H7 (cell line): ENCODE measurements at regions not wholly inside any gene's neighbourhood (a gene's known extent, or its start where the extent isn't known, plus 50 kb on each side); places are given as distances from the start of the nearest gene placed in this dataset.
A peak's percentile ranks its signal among the peaks of the same experiment; 100 is the strongest.

Source experiments
- DNase-seq: peaks from one replicate; pipeline ENCODE4 v3.0.0; 2012
- H3K27me3 ChIP-seq: 2 replicates; pipeline ENCODE4 v1.6.0; 2011; ENCODE audit warnings: mild to moderate bottlenecking, low read length; ENCODE audit not compliant: control insufficient read depth, insufficient read depth
- H3K36me3 ChIP-seq: replicated peaks from 2 replicates; pipeline ENCODE4 v1.5.1; 2011; ENCODE audit warnings: low read length; ENCODE audit not compliant: control insufficient read depth, insufficient read depth
- H3K4me3 ChIP-seq: 2 replicates; pipeline ENCODE4 v1.5.1; 2011; ENCODE audit warnings: low read depth, mild to moderate bottlenecking, control low read depth, low read length, moderate library complexity; ENCODE audit not compliant: insufficient read depth

DNA sequence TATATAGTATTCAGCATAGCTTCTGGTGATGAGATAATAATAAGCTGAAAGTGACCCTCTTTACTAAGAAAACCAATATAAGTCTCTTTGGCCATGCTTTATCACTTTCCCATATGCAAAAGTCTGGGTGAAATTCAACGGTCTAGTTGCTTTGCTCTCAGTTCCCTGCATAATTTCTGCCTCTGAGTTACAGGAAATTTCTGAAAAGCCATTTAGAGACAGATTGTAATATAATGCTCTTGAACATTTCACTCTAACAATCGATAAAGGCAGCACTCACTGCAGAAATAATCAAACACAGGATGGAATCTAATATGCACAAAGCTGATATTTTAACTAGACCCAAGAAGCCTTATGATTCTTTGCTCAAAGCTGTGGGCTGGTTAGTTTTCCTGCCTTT lies 100.1 kb upstream of the LIFR start:
- H3K27me3 ChIP-seq, result no peaks in the 10 kb centered on the region
- no peak for DNase-seq
- H3K4me3 ChIP-seq, result no peak overlapping the region
- no peaks in the 10 kb centered on the region for H3K36me3 ChIP-seq

DNA sequence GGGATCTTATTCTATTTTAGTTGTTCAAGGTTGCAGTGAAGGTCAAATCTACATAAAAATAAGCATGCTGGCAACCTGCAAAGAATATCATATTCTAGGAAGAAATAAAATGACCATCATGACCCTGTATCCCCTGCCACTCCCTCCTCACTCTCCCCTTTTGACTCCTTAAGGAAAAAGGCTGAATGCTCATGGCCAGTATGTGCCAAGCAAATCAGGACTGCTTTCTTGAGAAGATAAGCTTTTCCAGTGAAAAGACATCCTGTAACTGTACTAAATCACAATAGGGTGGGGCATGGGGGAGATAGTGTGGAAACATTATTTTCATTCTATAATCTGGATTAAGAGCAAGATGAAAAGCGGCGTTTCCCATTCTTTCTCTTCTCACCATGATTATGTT lies 100.6 kb upstream of the LIFR start:
- H3K27me3 ChIP-seq, result no peaks in the 10 kb centered on the region
- no peak for DNase-seq
- no peak overlapping the region for H3K4me3 ChIP-seq
- H3K36me3 ChIP-seq, result no peaks in the 10 kb centered on the region

DNA sequence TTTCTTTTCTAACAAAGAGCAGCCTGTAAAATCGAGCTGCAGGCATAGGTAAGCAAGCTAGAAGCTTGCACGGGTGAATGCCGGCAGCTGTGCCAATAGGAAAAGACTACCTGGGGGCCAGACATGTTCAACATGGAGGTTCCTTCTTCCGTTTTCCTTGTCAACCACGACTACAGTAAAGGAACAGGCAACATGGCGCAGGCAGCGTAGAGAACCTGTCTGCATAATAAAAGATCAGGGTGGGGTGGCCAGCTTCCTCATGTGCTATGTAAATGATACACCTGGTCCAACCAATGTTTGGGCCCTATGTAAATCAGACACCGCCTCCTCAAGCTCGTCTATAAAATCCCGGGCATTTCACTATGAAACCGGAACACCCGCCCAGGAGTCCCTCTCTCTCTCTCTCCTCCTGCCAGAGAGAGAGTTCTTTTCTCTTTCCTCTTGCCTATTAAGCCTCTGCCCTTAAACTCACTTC lies 103.8 kb upstream of the LIFR start:
- peak; percentile 40 for DNase-seq
- Histone ChIP-seq H3K36me3 (no peaks in the 10 kb centered on the region), H3K27me3 (no peaks in the 10 kb centered on the region), H3K4me3 (peak overlapping the region; percentile 12; the same call in 1 of the 2 replicates)

DNA sequence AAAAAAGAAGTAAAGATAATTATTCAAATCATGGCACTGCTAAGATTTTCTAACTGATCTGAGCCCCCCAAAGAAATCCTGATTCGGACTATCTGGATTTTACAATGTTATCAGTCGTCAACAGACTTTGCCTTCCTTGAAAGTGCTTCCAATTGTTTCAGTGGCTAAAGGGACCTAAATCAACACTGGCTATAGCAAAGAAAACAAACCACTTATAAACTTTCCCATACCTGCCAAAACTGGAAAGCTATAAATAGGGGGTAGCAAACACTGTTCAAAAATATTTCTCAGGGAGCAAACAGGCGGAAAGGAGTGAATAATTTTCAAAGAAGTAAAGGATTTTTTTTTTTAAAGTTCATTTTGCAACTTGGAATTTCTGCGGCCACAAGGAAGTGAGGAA lies 105.6 kb upstream of the LIFR start:
- Histone ChIP-seq H3K4me3 (no peak overlapping the region), H3K36me3 (no peaks in the 10 kb centered on the region), H3K27me3 (no peaks in the 10 kb centered on the region)
- no peak for DNase-seq

- DNase-seq, result no peak
- H3K4me3 ChIP-seq, result no peak overlapping the region
- no peaks in the 10 kb centered on the region for H3K36me3 ChIP-seq
- no peaks in the 10 kb centered on the region for H3K27me3 ChIP-seq
Observed at GRCh38 chr5:38663249-38663648, 106.8 kb upstream of the LIFR start.

DNA sequence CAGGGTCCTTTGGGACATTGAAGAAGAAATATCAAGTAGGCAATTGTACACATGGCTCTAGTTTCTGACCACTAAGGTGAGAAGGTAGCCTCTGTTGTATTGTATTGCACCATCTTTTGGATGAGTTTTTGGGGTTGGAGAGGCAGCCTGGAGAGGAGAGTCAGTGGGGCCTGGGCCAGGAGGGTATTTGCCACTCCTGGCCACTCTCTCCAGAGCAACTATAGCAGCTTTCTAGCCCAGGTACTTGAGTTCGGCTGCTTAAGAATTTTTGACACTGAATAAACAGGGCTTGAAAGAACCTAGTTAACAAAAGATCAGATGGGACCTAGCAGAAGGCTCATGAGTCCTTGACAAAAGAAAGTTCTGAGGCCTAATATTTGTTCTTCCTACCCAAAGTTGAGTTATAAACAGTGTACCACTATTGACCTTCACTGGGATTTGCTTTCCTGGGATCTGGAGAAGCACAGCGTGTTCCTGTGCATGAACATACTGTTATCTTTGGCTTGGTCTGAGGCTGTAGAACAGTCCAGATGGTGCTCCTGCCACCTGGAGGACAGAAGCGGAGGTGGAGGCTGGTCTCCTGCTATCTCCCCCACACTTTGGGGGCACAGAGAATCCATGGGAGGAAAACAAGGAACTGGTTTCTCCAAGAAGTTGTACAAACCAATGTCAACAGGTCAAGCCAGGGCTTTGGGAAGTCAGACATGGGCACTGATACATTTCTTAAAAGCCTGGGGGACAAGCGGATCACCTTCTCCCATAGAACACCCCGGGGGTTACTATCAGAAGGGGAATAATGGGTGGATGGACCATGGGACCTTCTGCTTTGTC lies 110.4 kb upstream of the LIFR start:
- H3K36me3 ChIP-seq, result no peaks in the 10 kb centered on the region
- H3K27me3 ChIP-seq, result no peaks in the 10 kb centered on the region; the same call in 1 of the 2 replicates
- DNase-seq, result no peak
- no peak overlapping the region for H3K4me3 ChIP-seq

GRCh38 chr5:38667499-38667776 lies 111.0 kb upstream of the LIFR start:
- DNase-seq, result no peak
- no peak overlapping the region for H3K4me3 ChIP-seq
- H3K36me3 ChIP-seq, result no peaks in the 10 kb centered on the region
- no peaks in the 10 kb centered on the region; the same call in 1 of the 2 replicates for H3K27me3 ChIP-seq

DNA sequence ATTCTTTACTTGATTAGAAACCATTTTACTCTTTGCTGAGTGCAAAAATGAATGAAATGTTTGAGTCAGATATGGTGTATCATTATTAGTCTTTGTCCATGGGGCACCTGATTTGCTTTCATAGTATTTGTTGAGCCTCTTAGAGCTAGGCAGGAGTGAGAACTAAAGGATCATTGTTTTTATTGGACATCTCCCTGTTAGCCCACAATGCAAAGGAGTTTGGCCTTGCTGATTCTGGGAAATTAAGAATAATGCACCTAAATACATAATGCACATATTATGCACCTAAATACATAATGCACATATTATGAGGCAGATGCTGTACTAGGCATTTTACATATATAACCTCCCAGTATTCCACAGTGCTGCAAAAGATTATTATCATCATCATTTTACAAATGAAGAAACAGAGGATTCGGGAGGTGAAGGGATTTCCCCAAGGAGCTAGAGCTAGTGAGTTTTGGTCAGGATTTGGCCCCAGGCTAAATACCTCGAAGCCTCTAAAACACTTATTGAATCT lies 113.0 kb upstream of the LIFR start:
- no peak overlapping the region for H3K4me3 ChIP-seq
- H3K27me3 ChIP-seq, result no peaks in the 10 kb centered on the region; the same call in 1 of the 2 replicates
- DNase-seq, result no peak
- H3K36me3 ChIP-seq, result no peaks in the 10 kb centered on the region

GRCh38 chr5:38670066-38670465 lies 113.6 kb upstream of the LIFR start:
- Histone ChIP-seq H3K36me3 (no peaks in the 10 kb centered on the region), H3K4me3 (no peak overlapping the region), H3K27me3 (no peaks in the 10 kb centered on the region; the same call in 1 of the 2 replicates)
- DNase-seq, result no peak

DNA sequence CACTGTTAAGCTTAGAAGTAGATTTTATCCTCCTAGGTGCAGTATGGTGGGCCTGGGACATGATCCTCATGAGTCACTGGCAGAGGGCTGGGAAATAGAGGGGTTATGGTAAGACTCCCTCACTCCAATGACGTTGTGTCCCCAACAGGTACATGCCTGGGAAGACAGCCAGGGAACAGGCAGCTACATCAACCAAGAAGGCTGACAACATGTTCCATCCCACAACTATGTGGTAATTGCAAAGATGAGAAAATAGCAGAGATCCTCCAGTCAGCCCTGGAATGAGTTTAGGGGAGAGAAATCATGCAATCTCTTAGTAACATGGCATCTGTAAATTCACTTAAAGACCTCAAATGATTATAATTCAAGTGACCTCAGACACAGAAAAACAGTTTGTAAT lies 114.4 kb upstream of the LIFR start:
- DNase-seq, result no peak
- H3K27me3 ChIP-seq, result no peaks in the 10 kb centered on the region; the same call in 1 of the 2 replicates
- no peak overlapping the region for H3K4me3 ChIP-seq
- H3K36me3 ChIP-seq, result no peaks in the 10 kb centered on the region

DNA sequence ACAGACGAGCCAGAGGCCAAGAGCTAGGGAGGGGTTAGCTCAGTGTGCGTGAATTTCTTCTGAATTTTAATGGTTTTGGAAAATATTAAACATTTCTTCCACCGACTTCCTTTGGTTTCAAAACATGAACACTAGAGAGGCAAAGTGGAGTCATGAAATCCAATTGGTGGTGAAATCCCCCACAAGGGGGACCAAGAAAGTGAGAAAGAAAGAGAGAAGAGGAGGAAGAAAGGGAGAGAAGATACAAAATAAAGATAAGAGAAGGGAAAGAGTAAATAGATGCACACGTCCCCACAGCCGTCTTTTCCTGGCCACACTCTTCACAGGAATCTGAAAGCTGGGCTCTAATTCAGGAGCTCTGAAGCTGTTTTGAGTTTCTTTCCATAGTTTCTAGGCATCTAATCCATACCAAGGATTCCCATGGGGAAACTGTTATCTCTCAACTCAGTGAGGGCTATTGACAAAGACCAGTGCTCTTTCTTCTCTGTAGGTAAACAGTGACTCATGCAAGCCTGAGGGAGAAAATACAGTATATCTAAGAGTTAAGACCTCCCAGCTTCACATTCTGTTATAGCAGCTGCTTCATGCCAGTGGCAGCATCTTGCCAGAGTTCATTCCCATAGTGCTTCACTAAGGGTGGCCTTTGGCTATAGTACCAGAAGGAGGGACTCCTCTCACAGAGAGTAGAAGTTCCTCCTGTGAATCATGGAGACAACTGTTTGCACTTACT lies 115.8 kb upstream of the LIFR start:
- Histone ChIP-seq H3K4me3 (no peak overlapping the region), H3K36me3 (no peaks in the 10 kb centered on the region), H3K27me3 (no peaks in the 10 kb centered on the region; the same call in 1 of the 2 replicates)
- DNase-seq, result no peak

DNA sequence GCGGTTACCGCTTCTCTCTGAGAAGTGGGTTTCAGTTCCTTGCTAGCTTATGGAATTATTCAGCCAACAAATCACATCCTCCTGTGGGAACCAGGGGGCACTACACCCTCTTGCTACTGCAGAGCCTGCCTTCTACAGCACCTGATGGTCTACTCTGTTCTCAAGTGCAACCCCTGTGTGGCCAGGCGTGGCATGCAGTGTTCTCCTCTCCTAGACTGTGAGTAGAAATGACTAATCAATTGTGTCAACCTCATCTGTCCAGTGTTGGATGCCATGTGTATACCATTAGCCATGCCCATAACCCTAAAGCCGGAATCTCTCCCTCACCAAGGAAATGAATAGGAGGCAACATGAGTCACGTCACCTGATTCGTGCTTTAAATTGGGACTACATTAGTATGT lies 117.2 kb upstream of the LIFR start:
- no peak for DNase-seq

GRCh38 chr5:38675443-38675842 lies 119.0 kb upstream of the LIFR start:
- no peak overlapping the region for H3K4me3 ChIP-seq
- no peak for DNase-seq
- H3K36me3 ChIP-seq, result no peaks in the 10 kb centered on the region
- H3K27me3 ChIP-seq, result no peaks in the 10 kb centered on the region; the same call in 1 of the 2 replicates

More for the DNA sequence above, 117.2 kb upstream of the LIFR start:
- Histone ChIP-seq H3K27me3 (no peaks in the 10 kb centered on the region; the same call in 1 of the 2 replicates), H3K4me3 (no peak overlapping the region), H3K36me3 (no peaks in the 10 kb centered on the region)

DNA sequence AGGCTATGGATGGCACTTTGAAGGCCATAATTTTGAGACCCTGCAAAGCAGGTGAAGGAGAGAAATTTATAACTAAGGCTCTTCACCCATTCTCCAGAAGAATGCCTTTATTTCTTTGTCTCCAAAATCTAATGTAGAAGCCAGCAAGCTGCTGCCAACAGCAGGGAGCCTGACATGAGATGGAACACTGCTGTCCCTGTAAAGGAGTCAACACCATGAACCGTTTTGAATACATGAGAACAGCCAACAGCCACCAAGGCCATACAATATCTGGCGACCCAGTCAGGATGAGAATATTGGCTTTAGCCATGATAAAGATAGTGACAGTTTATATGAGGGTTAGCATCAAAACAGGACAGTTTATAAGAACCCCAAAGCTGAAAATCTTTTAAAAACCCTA lies 121.2 kb upstream of the LIFR start:
- Histone ChIP-seq H3K36me3 (no peaks in the 10 kb centered on the region), H3K27me3 (no peaks in the 10 kb centered on the region), H3K4me3 (no peak overlapping the region)
- DNase-seq, result no peak

DNA sequence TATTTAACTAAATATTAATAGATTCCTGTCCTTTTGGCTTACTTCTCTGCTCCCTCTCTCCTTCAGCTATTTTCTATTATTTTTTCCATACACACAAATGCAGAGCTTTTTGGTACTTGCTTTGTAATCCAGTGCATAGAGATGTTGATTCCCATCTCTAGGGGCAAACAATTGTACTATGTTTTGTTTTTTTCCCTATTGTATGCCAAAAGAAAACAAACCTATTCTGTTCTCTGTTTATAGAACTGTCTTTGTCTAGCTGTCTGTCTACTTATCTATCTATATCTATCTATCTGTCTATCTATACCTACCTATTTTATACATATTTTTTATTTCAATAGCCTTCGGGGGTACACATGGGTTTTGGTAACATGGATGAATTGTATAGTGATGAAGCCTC lies 121.6 kb upstream of the LIFR start:
- no peak for DNase-seq
- Histone ChIP-seq H3K27me3 (no peaks in the 10 kb centered on the region), H3K4me3 (no peak overlapping the region), H3K36me3 (no peaks in the 10 kb centered on the region)
